Neural cell (in vitro differentiated cells): ENCODE measurements at regions not wholly inside any gene's neighbourhood (a gene's known extent, or its start where the extent isn't known, plus 50 kb on each side); places are given as distances from the start of the nearest gene placed in this dataset.

ENCODE experiments used
- CTCF ChIP-seq: fragments of 450-650 bp; IDR thresholded peaks from 2 replicates; pipeline ENCODE4 v1.5.1; 2014; ENCODE audit warnings: antibody characterized with exemption, mild to moderate bottlenecking, moderate library complexity; ENCODE audit not compliant: poor library complexity, severe bottlenecking
- EP300 ChIP-seq: fragments of 450-650 bp; conservative IDR thresholded peaks from 2 replicates; pipeline ENCODE4 v1.6.1; 2014; ENCODE audit warnings: antibody characterized with exemption, mild to moderate bottlenecking, moderate library complexity; ENCODE audit not compliant: poor library complexity, severe bottlenecking
- POLR2AphosphoS5 ChIP-seq: IDR thresholded peaks from 2 replicates; pipeline ENCODE4 v1.6.1; 2012
- RAD21 ChIP-seq: fragments of 450-650 bp; conservative IDR thresholded peaks from 2 replicates; pipeline ENCODE4 v1.6.1; 2014; ENCODE audit warnings: antibody characterized with exemption, mild to moderate bottlenecking, moderate library complexity
- REST ChIP-seq: IDR thresholded peaks from 2 replicates; pipeline ENCODE4 v1.6.1; 2012; ENCODE audit warnings: borderline replicate concordance

GRCh38 chr5:106646106-106646505, 1024.6 kb downstream of the EFNA5 start:
- TF ChIP-seq CTCF (no peak), EP300 (no peak), POLR2AphosphoS5 (no peak), RAD21 (no peak), REST (no peak)
